SK-N-SH treated with all-trans-retinoic acid at 6 μM for 48 hours (cell line): ENCODE measurements at regions not wholly inside any gene's neighbourhood (a gene's known extent, or its start where the extent isn't known, plus 50 kb on each side); places are given as distances from the start of the nearest gene placed in this dataset.

Experiments
- ATAC-seq: fragments of 200-7000 bp; cut with Tn5 transposase; 3 replicates; pipeline ENCODE4 v1.9.1; 2020; ENCODE audit warnings: mild to moderate bottlenecking, moderate library complexity
- ARNTL ChIP-seq: fragments of 450-650 bp; formaldehyde crosslinking; IDR thresholded peaks from 2 replicates; pipeline ENCODE4 v1.5.0; 2020; ENCODE audit warnings: low read depth, mild to moderate bottlenecking, moderate library complexity, borderline replicate concordance
- BACH2 ChIP-seq: fragments of 250-450 bp; sonication (Bioruptor Pico); IDR thresholded peaks from 2 replicates; pipeline ENCODE4 v1.9.0; 2021; ENCODE audit warnings: mild to moderate bottlenecking, borderline replicate concordance
- CSDC2 ChIP-seq: fragments of 250-450 bp; sonication (Bioruptor Pico); IDR thresholded peaks from 2 replicates; pipeline ENCODE4 v1.5.0; 2020; ENCODE audit warnings: mild to moderate bottlenecking, moderate library complexity
- CSRNP3 ChIP-seq: fragments of 250-450 bp; sonication (Bioruptor Pico); IDR thresholded peaks from 2 replicates; pipeline ENCODE4 v1.5.1; 2021; ENCODE audit warnings: mild to moderate bottlenecking, moderate library complexity
- ESRRG ChIP-seq: fragments of 250-450 bp; sonication (Bioruptor Pico); IDR thresholded peaks from 2 replicates; pipeline ENCODE4 v1.6.1; 2021; ENCODE audit warnings: mild to moderate bottlenecking
- GLIS3 ChIP-seq: fragments of 250-450 bp; sonication (Bioruptor Pico); IDR thresholded peaks from 2 replicates; pipeline ENCODE4 v1.5.0; 2020; ENCODE audit warnings: mild to moderate bottlenecking, moderate library complexity
- ISL1 ChIP-seq: fragments of 250-450 bp; sonication (Bioruptor Pico); IDR thresholded peaks from 2 replicates; pipeline ENCODE4 v2.1.2; 2022; ENCODE audit warnings: mild to moderate bottlenecking, moderate library complexity
- POU6F1 ChIP-seq: fragments of 250-450 bp; sonication (Bioruptor Pico); IDR thresholded peaks from 2 replicates; pipeline ENCODE4 v1.8.0; 2021; ENCODE audit warnings: low read depth, mild to moderate bottlenecking, moderate library complexity, borderline replicate concordance
- PPARA ChIP-seq: fragments of 250-450 bp; sonication (Bioruptor Pico); IDR thresholded peaks from 2 replicates; pipeline ENCODE4 v1.5.0; 2020; ENCODE audit warnings: mild to moderate bottlenecking, borderline replicate concordance
- RARB ChIP-seq: fragments of 250-450 bp; sonication (Bioruptor Pico); IDR thresholded peaks from 2 replicates; pipeline ENCODE4 v1.8.0; 2021; ENCODE audit warnings: mild to moderate bottlenecking, moderate library complexity
- SNAI2 ChIP-seq: fragments of 250-450 bp; sonication (Bioruptor Pico); IDR thresholded peaks from 2 replicates; pipeline ENCODE4 v1.5.0; 2020; ENCODE audit warnings: mild to moderate bottlenecking, moderate library complexity
- TCF4 ChIP-seq: fragments of 250-450 bp; sonication (Bioruptor Pico); IDR thresholded peaks from 2 replicates; pipeline ENCODE4 v1.8.0; 2021; ENCODE audit warnings: mild to moderate bottlenecking, moderate library complexity, borderline replicate concordance
- TOX ChIP-seq: fragments of 250-450 bp; sonication (Bioruptor Pico); IDR thresholded peaks from 2 replicates; pipeline ENCODE4 v1.8.0; 2021; ENCODE audit warnings: mild to moderate bottlenecking, moderate library complexity, borderline replicate concordance
- ZC3H10 ChIP-seq: fragments of 250-450 bp; sonication (Bioruptor Pico); IDR thresholded peaks from 2 replicates; pipeline ENCODE4 v1.5.1; 2021; ENCODE audit warnings: mild to moderate bottlenecking, moderate library complexity
- ZFP3 ChIP-seq: fragments of 250-450 bp; sonication (Bioruptor Pico); IDR thresholded peaks from 2 replicates; pipeline ENCODE4 v1.5.0; 2020; ENCODE audit warnings: mild to moderate bottlenecking, moderate library complexity
- ZFP30 ChIP-seq: fragments of 450-650 bp; formaldehyde crosslinking; IDR thresholded peaks from 2 replicates; pipeline ENCODE4 v1.5.0; 2022; ENCODE audit warnings: mild to moderate bottlenecking, moderate library complexity
- ZNF565 ChIP-seq: fragments of 450-650 bp; formaldehyde crosslinking; conservative IDR thresholded peaks from 2 replicates; pipeline ENCODE4 v1.5.0; 2020; ENCODE audit warnings: low read depth, mild to moderate bottlenecking, moderate library complexity
- ZNF70 ChIP-seq: fragments of 450-650 bp; formaldehyde crosslinking; IDR thresholded peaks from 2 replicates; pipeline ENCODE4 v1.5.0; 2020; ENCODE audit warnings: mild to moderate bottlenecking, moderate library complexity
- ZNF8 ChIP-seq: fragments of 450-650 bp; formaldehyde crosslinking; IDR thresholded peaks from 2 replicates; pipeline ENCODE4 v1.5.0; 2020; ENCODE audit warnings: mild to moderate bottlenecking, moderate library complexity
- TF ChIP-seq, protein P1 (sequence below): fragments of 250-450 bp; sonication (Bioruptor Pico); IDR thresholded peaks from 2 replicates; pipeline ENCODE4 v1.8.0; 2020; ENCODE audit warnings: mild to moderate bottlenecking, moderate library complexity, borderline replicate concordance
- TF ChIP-seq, protein P2 (sequence below): fragments of 250-450 bp; sonication (Bioruptor Pico); IDR thresholded peaks from 2 replicates; pipeline ENCODE4 v1.5.1; 2020; ENCODE audit warnings: low read depth, mild to moderate bottlenecking, moderate library complexity

GRCh38 chr5:2163940-2164490 lies 281.3 kb upstream of the IRX4 start (continued):
- no peak for TF ChIP-seq CSRNP3 (CRISPR knock-in tag)
- no peak for TF ChIP-seq SNAI2 (CRISPR knock-in tag)
- TF ChIP-seq, all 23 proteins: peak for 0

DNA sequence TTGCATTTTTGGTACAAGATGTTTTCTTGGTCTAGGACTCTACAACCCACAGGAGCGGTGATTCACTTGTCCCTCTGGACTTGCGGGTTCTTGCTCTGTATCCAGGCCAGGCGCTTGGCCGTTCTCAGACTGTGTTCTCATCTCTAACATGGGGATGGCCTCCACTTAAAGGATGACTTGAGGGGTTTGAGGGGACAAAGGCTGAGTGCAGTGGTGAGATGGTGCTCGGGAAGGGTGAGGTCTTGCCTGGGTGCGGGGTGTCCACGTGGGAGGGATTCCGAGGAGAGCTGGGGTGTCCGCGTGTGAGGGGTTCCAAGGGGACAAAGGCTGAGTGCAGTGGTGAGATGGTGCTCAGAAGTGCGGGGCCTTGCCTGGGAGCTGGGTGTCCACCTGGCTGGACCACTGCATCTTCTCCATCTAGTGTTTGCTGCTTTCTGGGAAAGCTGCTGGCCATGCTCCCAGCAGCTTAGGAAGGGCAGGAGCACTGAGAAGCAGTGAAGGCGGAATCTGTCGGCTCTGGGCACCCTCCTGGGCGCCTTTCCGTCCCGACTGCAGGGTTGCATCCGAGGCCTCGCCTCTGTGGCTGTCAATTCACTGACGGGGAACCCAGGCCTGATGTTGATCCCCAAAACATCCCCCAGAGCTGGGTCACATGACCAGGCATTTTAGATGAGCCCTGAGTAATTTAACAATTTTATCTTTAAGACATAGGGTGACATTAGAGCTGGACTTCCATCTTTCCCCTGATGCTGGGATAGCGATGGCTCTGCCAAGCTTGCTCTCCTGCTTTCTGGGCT lies 280.5 kb upstream of the IRX4 start:
- no peak for ATAC-seq
- TF ChIP-seq ZNF565 (CRISPR knock-in tag), result no peak
- no peak for TF ChIP-seq ESRRG
- TF ChIP-seq, protein P1, sequence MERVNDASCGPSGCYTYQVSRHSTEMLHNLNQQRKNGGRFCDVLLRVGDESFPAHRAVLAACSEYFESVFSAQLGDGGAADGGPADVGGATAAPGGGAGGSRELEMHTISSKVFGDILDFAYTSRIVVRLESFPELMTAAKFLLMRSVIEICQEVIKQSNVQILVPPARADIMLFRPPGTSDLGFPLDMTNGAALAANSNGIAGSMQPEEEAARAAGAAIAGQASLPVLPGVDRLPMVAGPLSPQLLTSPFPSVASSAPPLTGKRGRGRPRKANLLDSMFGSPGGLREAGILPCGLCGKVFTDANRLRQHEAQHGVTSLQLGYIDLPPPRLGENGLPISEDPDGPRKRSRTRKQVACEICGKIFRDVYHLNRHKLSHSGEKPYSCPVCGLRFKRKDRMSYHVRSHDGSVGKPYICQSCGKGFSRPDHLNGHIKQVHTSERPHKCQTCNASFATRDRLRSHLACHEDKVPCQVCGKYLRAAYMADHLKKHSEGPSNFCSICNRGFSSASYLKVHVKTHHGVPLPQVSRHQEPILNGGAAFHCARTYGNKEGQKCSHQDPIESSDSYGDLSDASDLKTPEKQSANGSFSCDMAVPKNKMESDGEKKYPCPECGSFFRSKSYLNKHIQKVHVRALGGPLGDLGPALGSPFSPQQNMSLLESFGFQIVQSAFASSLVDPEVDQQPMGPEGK (CRISPR knock-in tag), result no peak
- TF ChIP-seq CSRNP3 (CRISPR knock-in tag), result no peak
- TF ChIP-seq PPARA (CRISPR knock-in tag), result no peak
- TF ChIP-seq ZC3H10 (CRISPR knock-in tag), result no peak
- TF ChIP-seq TOX (CRISPR knock-in tag), result no peak
- TF ChIP-seq GLIS3 (CRISPR knock-in tag), result no peak
- no peak for TF ChIP-seq ZFP30 (CRISPR knock-in tag)
- TF ChIP-seq, all 23 proteins: peak for 0

DNA sequence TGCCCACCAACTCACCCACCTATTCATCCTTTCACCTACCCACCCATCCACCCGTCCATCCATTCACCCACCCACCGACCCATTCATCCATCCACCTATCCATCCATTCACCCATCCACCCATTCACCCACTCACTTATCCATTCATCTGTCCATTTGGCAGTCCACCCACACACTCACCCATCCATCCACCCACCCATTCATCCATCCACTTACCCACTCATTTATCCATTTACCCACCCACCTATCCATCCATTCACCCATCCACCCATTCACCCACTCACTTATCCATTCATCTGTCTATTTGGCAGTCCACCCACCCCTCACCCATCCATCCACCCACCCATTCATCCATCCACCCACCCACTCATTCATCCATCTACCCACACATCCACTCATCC lies 278.1 kb upstream of the IRX4 start:
- no peak for ATAC-seq
- TF ChIP-seq GLIS3 (CRISPR knock-in tag), result no peak
- TF ChIP-seq ZNF8 (CRISPR knock-in tag), result no peak
- TF ChIP-seq POU6F1 (CRISPR knock-in tag), result no peak
- no peak for TF ChIP-seq RARB
- TF ChIP-seq ZFP30 (CRISPR knock-in tag), result no peak
- no peak for TF ChIP-seq BACH2 (CRISPR knock-in tag)
- TF ChIP-seq, protein P1 (CRISPR knock-in tag), result no peak
- no peak for TF ChIP-seq ESRRG
- no peak for TF ChIP-seq ZC3H10 (CRISPR knock-in tag)
- no peak for TF ChIP-seq CSRNP3 (CRISPR knock-in tag)
- TF ChIP-seq ZNF70, result no peak
- TF ChIP-seq ZFP3 (CRISPR knock-in tag), result no peak
- TF ChIP-seq, all 23 proteins: peak for 0

GRCh38 chr5:2158767-2159166 lies 276.0 kb upstream of the IRX4 start:
- no peak for ATAC-seq
- no peak for TF ChIP-seq TCF4 (CRISPR knock-in tag)
- no peak for TF ChIP-seq ARNTL (CRISPR knock-in tag)
- TF ChIP-seq, protein P2, sequence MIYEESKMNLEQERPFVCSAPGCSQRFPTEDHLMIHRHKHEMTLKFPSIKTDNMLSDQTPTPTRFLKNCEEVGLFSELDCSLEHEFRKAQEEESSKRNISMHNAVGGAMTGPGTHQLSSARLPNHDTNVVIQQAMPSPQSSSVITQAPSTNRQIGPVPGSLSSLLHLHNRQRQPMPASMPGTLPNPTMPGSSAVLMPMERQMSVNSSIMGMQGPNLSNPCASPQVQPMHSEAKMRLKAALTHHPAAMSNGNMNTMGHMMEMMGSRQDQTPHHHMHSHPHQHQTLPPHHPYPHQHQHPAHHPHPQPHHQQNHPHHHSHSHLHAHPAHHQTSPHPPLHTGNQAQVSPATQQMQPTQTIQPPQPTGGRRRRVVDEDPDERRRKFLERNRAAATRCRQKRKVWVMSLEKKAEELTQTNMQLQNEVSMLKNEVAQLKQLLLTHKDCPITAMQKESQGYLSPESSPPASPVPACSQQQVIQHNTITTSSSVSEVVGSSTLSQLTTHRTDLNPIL (CRISPR knock-in tag), result no peak
- no peak for TF ChIP-seq PPARA (CRISPR knock-in tag)
- TF ChIP-seq ESRRG, result no peak
- no peak for TF ChIP-seq ISL1
- TF ChIP-seq TOX (CRISPR knock-in tag), result no peak
- TF ChIP-seq RARB, result no peak
- no peak for TF ChIP-seq ZFP3 (CRISPR knock-in tag)
- TF ChIP-seq, protein P1 (CRISPR knock-in tag), result no peak
- no peak for TF ChIP-seq CSDC2
- TF ChIP-seq BACH2 (CRISPR knock-in tag), result no peak
